WTC11 (cell line): ENCODE measurements at regions not wholly inside any gene's neighbourhood (a gene's known extent, or its start where the extent isn't known, plus 50 kb on each side); places are given as distances from the start of the nearest gene placed in this dataset.

Experiments used
- ATAC-seq: fragments of 200-7000 bp; cut with Tn5 transposase; 2 replicates; pipeline ENCODE4 v1.10.0; 2021; ENCODE audit warnings: mild to moderate bottlenecking, moderate library complexity
- CTCF ChIA-PET: fragments of 300-600 bp; sonication (Branson Sonifier 250); formaldehyde crosslinking; loops from one replicate; lab custom pipeline; 2021; ENCODE audit warnings: antibody characterized with exemption; lab: Charles Lee
- POLR2A ChIA-PET: fragments of 350-600 bp; sonication (Branson Sonifier 250); formaldehyde crosslinking; loops from one replicate; lab custom pipeline; 2021; ENCODE audit warnings: antibody characterized with exemption; lab: Charles Lee
- DNase-seq: peaks from one replicate; pipeline ENCODE4 v3.0.0; 2021; ENCODE audit warnings: low spot score
- H3K27ac Mint-ChIP-seq: 2 replicates; pipeline ENCODE4 v1.8.0; 2021; ENCODE audit warnings: mixed read lengths
- H3K27me3 Mint-ChIP-seq: 2 replicates; pipeline ENCODE4 v1.8.0; 2021; ENCODE audit warnings: low read depth, mild to moderate bottlenecking, moderate library complexity, mixed read lengths
- H3K36me3 Mint-ChIP-seq: 2 replicates; pipeline ENCODE4 v1.8.0; 2021; ENCODE audit warnings: mixed read lengths
- H3K4me1 Mint-ChIP-seq: 2 replicates; pipeline ENCODE4 v1.8.0; 2022; ENCODE audit warnings: mixed read lengths
- H3K4me3 Mint-ChIP-seq: 2 replicates; pipeline ENCODE4 v1.8.0; 2021; ENCODE audit warnings: mild to moderate bottlenecking, moderate library complexity, mixed read lengths
- H3K9me3 Mint-ChIP-seq: 2 replicates; pipeline ENCODE4 v1.8.0; 2021; ENCODE audit warnings: mixed read lengths
- AFF4 ChIP-seq: sonication (generic); formaldehyde crosslinking; IDR thresholded peaks from 2 replicates; pipeline ENCODE4 v1.8.1; 2023; ENCODE audit warnings: mild to moderate bottlenecking, missing genetic modification reagents, borderline replicate concordance
- ATF2 ChIP-seq: sonication (generic); formaldehyde crosslinking; IDR thresholded peaks from 2 replicates; pipeline ENCODE4 v1.8.1; 2022; ENCODE audit warnings: low read depth, missing genetic modification reagents, borderline replicate concordance
- CDX4 ChIP-seq: fragments of 250-450 bp; sonication (Bioruptor Pico); IDR thresholded peaks from 2 replicates; pipeline ENCODE4 v1.9.0; 2021; ENCODE audit warnings: moderate library complexity, mild to moderate bottlenecking, inconsistent platforms, borderline replicate concordance
- E2F5 ChIP-seq: sonication (generic); formaldehyde crosslinking; IDR thresholded peaks from 2 replicates; pipeline ENCODE4 v1.8.1; 2022; ENCODE audit warnings: mild to moderate bottlenecking, moderate library complexity, missing genetic modification reagents
- ETV6 ChIP-seq: sonication (generic); formaldehyde crosslinking; IDR thresholded peaks from 2 replicates; pipeline ENCODE4 v1.8.1; 2022; ENCODE audit warnings: mild to moderate bottlenecking, missing genetic modification reagents
- FOXP1 ChIP-seq: sonication (generic); formaldehyde crosslinking; IDR thresholded peaks from 2 replicates; pipeline ENCODE4 v1.8.0; 2022; ENCODE audit warnings: missing genetic modification reagents, mild to moderate bottlenecking, moderate library complexity, borderline replicate concordance
- GRHL2 ChIP-seq: fragments of 250-450 bp; sonication (Bioruptor Pico); IDR thresholded peaks from 2 replicates; pipeline ENCODE4 v1.8.0; 2022; ENCODE audit warnings: mild to moderate bottlenecking, moderate library complexity; ENCODE audit not compliant: insufficient replicate concordance, severe bottlenecking
- MAX ChIP-seq: sonication (generic); formaldehyde crosslinking; IDR thresholded peaks from 2 replicates; pipeline ENCODE4 v1.8.0; 2022; ENCODE audit warnings: mild to moderate bottlenecking, missing genetic modification reagents
- NFYB ChIP-seq: sonication (generic); formaldehyde crosslinking; conservative IDR thresholded peaks from 2 replicates; pipeline ENCODE4 v1.8.0; 2022; ENCODE audit warnings: low read depth, missing genetic modification reagents
- RELA ChIP-seq: sonication (generic); formaldehyde crosslinking; IDR thresholded peaks from 2 replicates; pipeline ENCODE4 v1.8.1; 2022; ENCODE audit warnings: missing genetic modification reagents, mild to moderate bottlenecking, borderline replicate concordance
- ZBTB21 ChIP-seq: sonication (generic); formaldehyde crosslinking; IDR thresholded peaks from 2 replicates; pipeline ENCODE4 v1.8.1; 2023; ENCODE audit warnings: mild to moderate bottlenecking, missing genetic modification reagents, borderline replicate concordance
- ZNF121 ChIP-seq: sonication (generic); formaldehyde crosslinking; IDR thresholded peaks from 2 replicates; pipeline ENCODE4 v1.8.0; 2023; ENCODE audit warnings: missing genetic modification reagents
- ZNF138 ChIP-seq: sonication (generic); formaldehyde crosslinking; conservative IDR thresholded peaks from 2 replicates; pipeline ENCODE4 v1.8.1; 2022; ENCODE audit warnings: mild to moderate bottlenecking, moderate library complexity, missing genetic modification reagents
- ZSCAN18 ChIP-seq: fragments of 250-450 bp; sonication (Bioruptor Pico); IDR thresholded peaks from 2 replicates; pipeline ENCODE4 v2.1.2; 2022; ENCODE audit warnings: mild to moderate bottlenecking, moderate library complexity
- TF ChIP-seq, protein P1 (sequence below): sonication (generic); formaldehyde crosslinking; IDR thresholded peaks from 2 replicates; pipeline ENCODE4 v1.8.1; 2023; ENCODE audit warnings: mild to moderate bottlenecking, missing genetic modification reagents

GRCh38 chr7:152594801-152595200 lies 81.1 kb downstream of the XRCC2 start:
- POLR2A ChIA-PET = interaction anchor here (0.6 to 0.7 kb wide), 2 partner anchors 198 to 256 kb away, joined by 3 read pairs; no protein-coding TSS in a partner anchor
- CTCF ChIA-PET = no interaction called here

GRCh38 chr7:152591976-152592375 lies 84.0 kb downstream of the XRCC2 start:
- ATAC-seq (no peak), DNase-seq (no peak)
- H3K9me3 Mint-ChIP-seq = peaks cover 4% of the 10 kb centered on the region
- ChIA-PET POLR2A (no interaction called here), CTCF (no interaction called here)
- no peak overlapping the region for H3K27ac Mint-ChIP-seq
- peaks cover 2% of the 10 kb centered on the region; the same call in 1 of the 2 replicates for H3K36me3 Mint-ChIP-seq
- no peaks in the 10 kb centered on the region; the same call in 1 of the 2 replicates for H3K27me3 Mint-ChIP-seq
- H3K4me1 Mint-ChIP-seq = peaks cover 12% of the 10 kb centered on the region
- H3K4me3 Mint-ChIP-seq = no peak overlapping the region
- TF ChIP-seq, protein P1, sequence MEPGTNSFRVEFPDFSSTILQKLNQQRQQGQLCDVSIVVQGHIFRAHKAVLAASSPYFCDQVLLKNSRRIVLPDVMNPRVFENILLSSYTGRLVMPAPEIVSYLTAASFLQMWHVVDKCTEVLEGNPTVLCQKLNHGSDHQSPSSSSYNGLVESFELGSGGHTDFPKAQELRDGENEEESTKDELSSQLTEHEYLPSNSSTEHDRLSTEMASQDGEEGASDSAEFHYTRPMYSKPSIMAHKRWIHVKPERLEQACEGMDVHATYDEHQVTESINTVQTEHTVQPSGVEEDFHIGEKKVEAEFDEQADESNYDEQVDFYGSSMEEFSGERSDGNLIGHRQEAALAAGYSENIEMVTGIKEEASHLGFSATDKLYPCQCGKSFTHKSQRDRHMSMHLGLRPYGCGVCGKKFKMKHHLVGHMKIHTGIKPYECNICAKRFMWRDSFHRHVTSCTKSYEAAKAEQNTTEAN = no peak
- no peak for TF ChIP-seq E2F5
- TF ChIP-seq RELA (CRISPR knock-in tag) = no peak
- TF ChIP-seq ZBTB21 (CRISPR knock-in tag) = no peak
- no peak for TF ChIP-seq CDX4 (CRISPR knock-in tag)
- no peak for TF ChIP-seq GRHL2 (CRISPR knock-in tag)
- no peak for TF ChIP-seq NFYB
- TF ChIP-seq ZNF121 (CRISPR knock-in tag) = no peak
- TF ChIP-seq ZSCAN18 (CRISPR knock-in tag) = no peak
- no peak for TF ChIP-seq FOXP1 (CRISPR knock-in tag)

More at GRCh38 chr7:152594801-152595200, 81.1 kb downstream of the XRCC2 start:
- no peak for DNase-seq
- no peak; the same call in 1 of the 2 replicates for ATAC-seq
- no peak for TF ChIP-seq MAX (CRISPR knock-in tag)
- TF ChIP-seq ATF2 (CRISPR knock-in tag) = no peak
- TF ChIP-seq ETV6 (CRISPR knock-in tag) = no peak
- TF ChIP-seq ZNF138 (CRISPR knock-in tag) = no peak
- no peak for TF ChIP-seq AFF4 (CRISPR knock-in tag)
- H3K4me1 Mint-ChIP-seq = peaks cover 7% of the 10 kb centered on the region
- no peak overlapping the region for H3K4me3 Mint-ChIP-seq
- H3K27me3 Mint-ChIP-seq = no peaks in the 10 kb centered on the region; the same call in 1 of the 2 replicates
- H3K27ac Mint-ChIP-seq = no peak overlapping the region
- H3K9me3 Mint-ChIP-seq = no peaks in the 10 kb centered on the region
- no peaks in the 10 kb centered on the region for H3K36me3 Mint-ChIP-seq
